ENCODE measurements at regions not wholly inside any gene's neighbourhood (a gene's known extent, or its start where the extent isn't known, plus 50 kb on each side); places are given as distances from the start of the nearest gene placed in this dataset.

- TF ChIP-seq NFE2L2 (IDR thresholded peaks at IDR 0.05; ENCODE audit: low read depth, low read length) (no peak), MXI1 (IDR thresholded peaks at IDR 0.05; ENCODE audit: borderline replicate concordance, low read depth, low read length) (no peak), CTCF (conservative IDR thresholded peaks at IDR 0.05; ENCODE audit: low read depth, low read length) (no peak), CEBPB (IDR thresholded peaks at IDR 0.05; ENCODE audit: low read depth, low read length) (no peak), RCOR1 (IDR thresholded peaks at IDR 0.05; ENCODE audit: insufficient replicate concordance, low read length) (no peak), POLR2A (IDR thresholded peaks at IDR 0.05; ENCODE audit: low read depth, low read length) (no peak), MAZ (IDR thresholded peaks at IDR 0.05; ENCODE audit: borderline replicate concordance, low read depth, low read length) (no peak), RAD21 (IDR thresholded peaks at IDR 0.05; ENCODE audit: low read length) (no peak), BHLHE40 (IDR thresholded peaks at IDR 0.05; ENCODE audit: low read depth, low read length) (no peak)
- TF ChIP-seq, protein P1, sequence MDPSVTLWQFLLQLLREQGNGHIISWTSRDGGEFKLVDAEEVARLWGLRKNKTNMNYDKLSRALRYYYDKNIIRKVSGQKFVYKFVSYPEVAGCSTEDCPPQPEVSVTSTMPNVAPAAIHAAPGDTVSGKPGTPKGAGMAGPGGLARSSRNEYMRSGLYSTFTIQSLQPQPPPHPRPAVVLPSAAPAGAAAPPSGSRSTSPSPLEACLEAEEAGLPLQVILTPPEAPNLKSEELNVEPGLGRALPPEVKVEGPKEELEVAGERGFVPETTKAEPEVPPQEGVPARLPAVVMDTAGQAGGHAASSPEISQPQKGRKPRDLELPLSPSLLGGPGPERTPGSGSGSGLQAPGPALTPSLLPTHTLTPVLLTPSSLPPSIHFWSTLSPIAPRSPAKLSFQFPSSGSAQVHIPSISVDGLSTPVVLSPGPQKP (IDR thresholded peaks at IDR 0.05; ENCODE audit: borderline replicate concordance, low read depth, low read length), result no peak
These were observed 75.1 kb upstream of the NOL4 start for GRCh38 chr18:34299828-34300227.
